ENCODE measurements at regions not wholly inside any gene's neighbourhood (a gene's known extent, or its start where the extent isn't known, plus 50 kb on each side); places are given as distances from the start of the nearest gene placed in this dataset.

- no peak overlapping the region for H3K9ac ChIP-seq (ENCODE audit: insufficient read depth in 1 of 2, low read depth in 2 of 2, low read length in 2 of 2)
- 0 out of 2 replicates have a peak overlapping the region, but pooled peaks have one; percentile 48 for H2AFZ ChIP-seq (ENCODE audit: low read depth, low read length)
- no peaks in the 10 kb centered on the region for H3K36me3 ChIP-seq (ENCODE audit: control insufficient read depth, insufficient read depth, low read length)
- CTCF ChIA-PET (ENCODE audit: low intra/inter-chr PET ratio) = no interaction called here
- no peaks in the 10 kb centered on the region for H3K9me3 ChIP-seq (replicated peaks; ENCODE audit: control insufficient read depth, insufficient read depth, low read depth, low read length)
- WGBS (ENCODE audit: insufficient coverage, low coverage, missing lambda C conversion rate) = 69% methylated on average over 3 of the region's 3 CpGs
- H4K20me1 ChIP-seq (replicated peaks; ENCODE audit: control insufficient read depth, insufficient read depth, low read length) = no peaks in the 10 kb centered on the region
- H3K27me3 ChIP-seq (ENCODE audit: control insufficient read depth in 2 of 2, insufficient read depth in 2 of 2, low read length in 2 of 2) = no peaks in the 10 kb centered on the region
- no peak for DNase-seq (ENCODE audit: extremely low read depth in 1 of 4, low spot score in 3 of 4)
- H3K9me1 ChIP-seq (ENCODE audit: control insufficient read depth, insufficient read depth, low read length) = no peaks in the 10 kb centered on the region
- peaks cover 0 to 1% of the 10 kb centered on the region in 2 experiments; a peak in 3 of 5 replicates for H3K4me1 ChIP-seq (replicated peaks in 1 of 2; ENCODE audit: control insufficient read depth in 2 of 2, insufficient read depth in 2 of 2, low read length in 2 of 2)
- no peak overlapping the region for H3K27ac ChIP-seq (ENCODE audit: extremely low read depth, low read depth, low read length)
- no peak for TF ChIP-seq PTTG1 (tag; IDR thresholded peaks at IDR 0.05; ENCODE audit: low read depth)
- TF ChIP-seq ZNF57 (CRISPR knock-in tag; IDR thresholded peaks at IDR 0.05) = no peak
- TF ChIP-seq NFIX (CRISPR knock-in tag; IDR thresholded peaks at IDR 0.05; ENCODE audit: low read depth) = no peak
- no peak for TF ChIP-seq ZNF76 (CRISPR knock-in tag; IDR thresholded peaks at IDR 0.05; ENCODE audit: borderline replicate concordance)
- no peak for TF ChIP-seq RNF2 (IDR thresholded peaks at IDR 0.05)
- no peak for TF ChIP-seq ZNF583 (CRISPR knock-in tag; IDR thresholded peaks at IDR 0.05)
- TF ChIP-seq ETS2 (tag; IDR thresholded peaks at IDR 0.05; ENCODE audit: borderline replicate concordance, poor library complexity, severe bottlenecking) = no peak
- TF ChIP-seq KLF1 (tag; IDR thresholded peaks at IDR 0.05) = no peak
- no peak for TF ChIP-seq HMG20B (CRISPR knock-in tag; IDR thresholded peaks at IDR 0.05)
- TF ChIP-seq POLR2B (IDR thresholded peaks at IDR 0.05; ENCODE audit: low read depth, partially characterized antibody) = no peak
- TF ChIP-seq AFF1 (IDR thresholded peaks at IDR 0.05; ENCODE audit: low read depth in 1 of 2, partially characterized antibody in 2 of 2) = no peak
- TF ChIP-seq ZBTB7A (IDR thresholded peaks at IDR 0.05; ENCODE audit: borderline replicate concordance, control insufficient read depth, low read depth, low read length) = no peak
- H3K4me3 ChIP-seq = no peak overlapping the region
- in situ Hi-C loops (cut with MboI) (no loop called here), intact Hi-C loops (cut with micrococcal nuclease) (no loop called here)
- ATAC-seq = no peak
- no peak overlapping the region for H3K4me2 ChIP-seq (ENCODE audit: insufficient read depth, low read length)
- FAIRE-seq = no peak
- POLR2A ChIA-PET = no interaction called here
- no TSS peak for BruUV-seq (replicated peaks)
- H3K79me2 ChIP-seq (ENCODE audit: control insufficient read depth, insufficient read depth, low read length) = no peaks in the 10 kb centered on the region
These were observed 71.5 kb upstream of the ENPP6 start for GRCh38 chr4:184289179-184289535.

All from K562 (cell line).